ENCODE measurements at regions not wholly inside any gene's neighbourhood (a gene's known extent, or its start where the extent isn't known, plus 50 kb on each side); places are given as distances from the start of the nearest gene placed in this dataset.

GRCh38 chr5:88557131-88557530 lies 288.5 kb upstream of the TMEM161B start:
- Mint-ChIP-seq H3K4me1 (peaks cover 34% of the 10 kb centered on the region), H3K4me3 (no peak overlapping the region), H3K27ac (no peak overlapping the region), H3K9me3 (no peaks in the 10 kb centered on the region), H3K27me3 (ENCODE audit: insufficient read depth, low read depth, poor library complexity) (no peaks in the 10 kb centered on the region), H3K36me3 (ENCODE audit: low read depth) (no peaks in the 10 kb centered on the region)
- no peaks in the 10 kb centered on the region for H3K9me2 ChIP-seq (ENCODE audit: insufficient read depth)
- no peaks in the 10 kb centered on the region for H3F3A ChIP-seq (replicated peaks; ENCODE audit: low read depth)
- H3K79me2 ChIP-seq (replicated peaks; ENCODE audit: insufficient read depth) = no peaks in the 10 kb centered on the region
- H3K36me3 ChIP-seq (ENCODE audit: insufficient read depth) = no peaks in the 10 kb centered on the region
- H3K4me2 ChIP-seq = peak overlapping the region; percentile 5; the same call in 1 of the 2 replicates
- no peak overlapping the region for H3K4me3 ChIP-seq
- H3K27me3 ChIP-seq (ENCODE audit: insufficient read depth) = no peaks in the 10 kb centered on the region
- TF ChIP-seq ZNF462 (CRISPR knock-in tag; IDR thresholded peaks at IDR 0.05) = no peak
- no peak for TF ChIP-seq EZH2phosphoT487 (IDR thresholded peaks at IDR 0.05; ENCODE audit: unreplicated experiment)
- TF ChIP-seq EZH2 (IDR thresholded peaks at IDR 0.05; ENCODE audit: low read depth, unreplicated experiment) = no peak
- TF ChIP-seq CREB1 (CRISPR knock-in tag; IDR thresholded peaks at IDR 0.05; ENCODE audit: low read depth) = no peak
- no peak for TF ChIP-seq STAT1 (IDR thresholded peaks at IDR 0.05; ENCODE audit: unreplicated experiment)
- no peak for TF ChIP-seq ETS1 (IDR thresholded peaks at IDR 0.05)
- no peak for TF ChIP-seq CTCF (conservative IDR thresholded peaks at IDR 0.05; ENCODE audit: low read depth in 2 of 2)
- TF ChIP-seq REST (IDR thresholded peaks at IDR 0.05; ENCODE audit: unreplicated experiment) = no peak
- no peak for TF ChIP-seq JUNB (IDR thresholded peaks at IDR 0.05; ENCODE audit: unreplicated experiment)
- TF ChIP-seq ZNF331 (CRISPR knock-in tag; IDR thresholded peaks at IDR 0.05; ENCODE audit: low read depth) = no peak
- TF ChIP-seq POLR2AphosphoS5 (IDR thresholded peaks at IDR 0.05; ENCODE audit: low read depth) = no peak
- H2AFZ ChIP-seq = no peak overlapping the region
- no peak overlapping the region for H3K27ac ChIP-seq (ENCODE audit: low read depth)
- no peak for ATAC-seq
- peaks cover 34% of the 10 kb centered on the region for H3K4me1 ChIP-seq (ENCODE audit: insufficient read depth)
- no peak for DNase-seq (ENCODE audit: low spot score)
- H4K20me1 ChIP-seq (replicated peaks; ENCODE audit: insufficient read depth) = no peaks in the 10 kb centered on the region

All from GM23338 (cell line).